ENCODE measurements at regions not wholly inside any gene's neighbourhood (a gene's known extent, or its start where the extent isn't known, plus 50 kb on each side); places are given as distances from the start of the nearest gene placed in this dataset.
"Not testable (repeated sequence)": the region's sequence is repeated elsewhere in the genome, so short reads cannot be mapped to it uniquely, and the experiment has no call there.

GRCh38 chr11:92168936-92169335 lies 55.7 kb upstream of the FAT3 start:
- DNase-seq (ENCODE audit: low read depth) = no peak
- no peak overlapping the region for H3K4me3 ChIP-seq (ENCODE audit: low read depth, low read length)
- no peaks in the 10 kb centered on the region for H3K36me3 ChIP-seq (ENCODE audit: control insufficient read depth, insufficient read depth, low read length)
- no peak for TF ChIP-seq CTCF (IDR thresholded peaks at IDR 0.05; ENCODE audit: insufficient read depth, low read length, poor library complexity, severe bottlenecking)
- no peaks in the 10 kb centered on the region for H3K27me3 ChIP-seq (ENCODE audit: control insufficient read depth, insufficient read depth, low read length)

- TF ChIP-seq CTCF (IDR thresholded peaks at IDR 0.05; ENCODE audit: insufficient read depth, low read length, poor library complexity, severe bottlenecking) = no peak
- Histone ChIP-seq H3K4me3 (ENCODE audit: low read depth, low read length) (no peak overlapping the region), H3K36me3 (ENCODE audit: control insufficient read depth, insufficient read depth, low read length) (no peaks in the 10 kb centered on the region), H3K27me3 (ENCODE audit: control insufficient read depth, insufficient read depth, low read length) (no peaks in the 10 kb centered on the region)
- no peak for DNase-seq (ENCODE audit: low read depth)
Observed at GRCh38 chr11:92167571-92167970, 57.0 kb upstream of the FAT3 start.

DNA sequence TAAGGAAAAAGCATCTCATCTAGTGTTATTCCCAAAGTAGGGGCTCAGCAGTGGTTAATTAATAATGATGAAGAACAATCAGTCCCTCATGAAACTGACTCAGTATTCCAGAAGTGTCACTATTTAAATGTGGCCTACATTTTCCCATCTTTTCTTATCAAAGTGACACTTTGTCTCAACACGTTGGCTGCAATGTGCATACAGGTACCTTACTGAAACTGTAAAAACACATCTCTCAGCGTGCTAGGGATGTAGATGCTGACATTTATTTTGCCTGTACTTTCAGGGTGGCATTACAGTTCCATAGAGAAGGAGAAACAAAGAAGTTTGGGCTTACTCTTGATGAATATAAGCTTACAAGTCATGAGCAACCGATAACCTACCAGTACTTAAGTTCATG lies 58.3 kb upstream of the FAT3 start:
- Histone ChIP-seq H3K4me3 (ENCODE audit: low read depth, low read length) (no peak overlapping the region), H3K36me3 (ENCODE audit: control insufficient read depth, insufficient read depth, low read length) (no peaks in the 10 kb centered on the region), H3K27me3 (ENCODE audit: control insufficient read depth, insufficient read depth, low read length) (no peaks in the 10 kb centered on the region)
- TF ChIP-seq CTCF (IDR thresholded peaks at IDR 0.05; ENCODE audit: insufficient read depth, low read length, poor library complexity, severe bottlenecking) = no peak
- no peak for DNase-seq (ENCODE audit: low read depth)

DNA sequence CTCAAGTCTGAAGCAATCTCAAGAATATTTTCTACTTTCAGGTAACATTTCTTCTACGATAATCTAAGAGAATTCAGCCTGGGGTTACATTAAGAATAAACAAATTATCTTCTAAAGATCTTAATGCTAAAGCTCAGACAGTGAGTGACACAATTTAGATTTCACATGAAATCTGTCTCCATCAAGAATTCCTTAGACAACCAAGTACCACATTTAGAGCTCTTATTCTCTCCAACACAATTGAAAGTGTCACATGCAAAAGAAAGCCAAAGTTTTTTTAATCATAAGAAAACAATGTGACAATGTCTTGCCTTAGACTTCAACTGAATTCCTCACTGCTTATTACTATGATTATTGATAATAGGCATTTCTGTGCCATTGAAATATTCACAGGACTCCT lies 60.7 kb upstream of the FAT3 start:
- H3K27me3 ChIP-seq (ENCODE audit: control insufficient read depth, insufficient read depth, low read length) = no peaks in the 10 kb centered on the region
- H3K36me3 ChIP-seq (ENCODE audit: control insufficient read depth, insufficient read depth, low read length) = no peaks in the 10 kb centered on the region
- DNase-seq (ENCODE audit: low read depth) = no peak
- H3K4me3 ChIP-seq (ENCODE audit: low read depth, low read length) = no peak overlapping the region
- TF ChIP-seq CTCF (IDR thresholded peaks at IDR 0.05; ENCODE audit: insufficient read depth, low read length, poor library complexity, severe bottlenecking) = no peak

- no peak for TF ChIP-seq CTCF (IDR thresholded peaks at IDR 0.05; ENCODE audit: insufficient read depth, low read length, poor library complexity, severe bottlenecking)
- Histone ChIP-seq H3K4me3 (ENCODE audit: low read depth, low read length) (no peak overlapping the region), H3K27me3 (ENCODE audit: control insufficient read depth, insufficient read depth, low read length) (no peaks in the 10 kb centered on the region), H3K36me3 (ENCODE audit: control insufficient read depth, insufficient read depth, low read length) (no peaks in the 10 kb centered on the region)
- DNase-seq (ENCODE audit: low read depth) = no peak
Observed at GRCh38 chr11:92162776-92163175, 61.8 kb upstream of the FAT3 start.

GRCh38 chr11:92159931-92160330 lies 64.7 kb upstream of the FAT3 start:
- H3K27me3 ChIP-seq (ENCODE audit: control insufficient read depth, insufficient read depth, low read length) = no peaks in the 10 kb centered on the region
- TF ChIP-seq CTCF (IDR thresholded peaks at IDR 0.05; ENCODE audit: insufficient read depth, low read length, poor library complexity, severe bottlenecking) = no peak
- DNase-seq (ENCODE audit: low read depth) = no peak
- H3K4me3 ChIP-seq (ENCODE audit: low read depth, low read length) = no peak overlapping the region
- H3K36me3 ChIP-seq (ENCODE audit: control insufficient read depth, insufficient read depth, low read length) = no peaks in the 10 kb centered on the region

DNA sequence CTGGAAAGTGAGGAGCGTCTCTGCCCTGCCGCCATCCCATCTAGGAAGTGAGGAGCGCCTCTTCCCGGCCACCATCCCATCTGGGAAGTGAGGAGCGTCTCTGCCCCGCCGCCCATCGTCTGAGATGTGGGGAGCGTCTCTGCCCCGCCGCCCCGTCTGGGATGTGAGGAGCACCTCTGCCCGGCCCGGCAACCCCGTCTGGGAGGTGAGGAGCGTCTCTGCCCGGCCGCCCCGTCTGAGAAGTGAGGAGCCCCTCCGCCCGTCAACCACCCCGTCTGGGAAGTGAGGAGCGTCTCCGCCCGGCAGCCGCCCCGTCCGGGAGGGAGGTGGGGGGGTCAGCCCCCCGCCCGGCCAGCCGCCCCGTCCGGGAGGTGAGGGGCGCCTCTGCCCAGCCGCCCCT lies 67.2 kb upstream of the FAT3 start:
- not testable (repeated sequence) for H3K4me3 ChIP-seq (ENCODE audit: low read depth, low read length); H3K27me3 ChIP-seq (ENCODE audit: control insufficient read depth, insufficient read depth, low read length); H3K36me3 ChIP-seq (ENCODE audit: control insufficient read depth, insufficient read depth, low read length); DNase-seq (ENCODE audit: low read depth)

Data from kidney epithelial cell (primary cell).